Stimulated activated naive CD8-positive, alpha-beta T cell treated with anti-CD3 and anti-CD28 coated beads, Interleukin-15, Interleukin-2, amounts not matched to agents 100 U/mL and 50 U/mL, for 24 hours (primary cell): ENCODE measurements at regions not wholly inside any gene's neighbourhood (a gene's known extent, or its start where the extent isn't known, plus 50 kb on each side); places are given as distances from the start of the nearest gene placed in this dataset.

Experiments used
- ATAC-seq: fragments of 150-1000 bp; cut with Tn5 transposase; one replicate; pipeline ENCODE4 v1.10.0; 2021
- DNase-seq: peaks from one replicate; pipeline ENCODE4 v3.0.0; 2021

GRCh38 chr4:151987606-151988005 lies 226.8 kb upstream of the GATB start:
- DNase-seq, result no peak

GRCh38 chr4:151983854-151984253 lies 223.0 kb upstream of the GATB start:
- no peak for ATAC-seq
- no peak for DNase-seq

More at GRCh38 chr4:151987606-151988005, 226.8 kb upstream of the GATB start:
- ATAC-seq, result no peak

GRCh38 chr4:151979819-151980218 lies 219.0 kb upstream of the GATB start:
- ATAC-seq (no peak), DNase-seq (no peak)

- ATAC-seq (no peak), DNase-seq (no peak)
These were observed 207.8 kb upstream of the GATB start for GRCh38 chr4:151968643-151969042.

- ATAC-seq (no peak), DNase-seq (no peak)
These were observed 206.3 kb upstream of the GATB start for GRCh38 chr4:151967074-151967473.

- ATAC-seq (no peak), DNase-seq (no peak)
These were observed 201.5 kb upstream of the GATB start for GRCh38 chr4:151962138-151962823.

- no peak for ATAC-seq
These were observed 200.6 kb upstream of the GATB start for GRCh38 chr4:151961456-151961855.

GRCh38 chr4:151960449-151961230 lies 199.8 kb upstream of the GATB start:
- no peak for ATAC-seq
- no peak for DNase-seq

More at GRCh38 chr4:151961456-151961855, 200.6 kb upstream of the GATB start:
- DNase-seq, result no peak

- no peak for ATAC-seq
These were observed 196.3 kb upstream of the GATB start for GRCh38 chr4:151957153-151957552.

GRCh38 chr4:151955721-151956380 lies 195.0 kb upstream of the GATB start:
- DNase-seq (no peak), ATAC-seq (peak; percentile 14)

More at GRCh38 chr4:151957153-151957552, 196.3 kb upstream of the GATB start:
- DNase-seq, result no peak

- DNase-seq (no peak), ATAC-seq (no peak)
These were observed 193.1 kb upstream of the GATB start for GRCh38 chr4:151953795-151954372.

GRCh38 chr4:151953312-151953711 lies 192.5 kb upstream of the GATB start:
- no peak for ATAC-seq

GRCh38 chr4:151952711-151953254 lies 192.0 kb upstream of the GATB start:
- DNase-seq (no peak), ATAC-seq (no peak)

More at GRCh38 chr4:151953312-151953711, 192.5 kb upstream of the GATB start:
- DNase-seq, result no peak

- ATAC-seq (no peak), DNase-seq (no peak)
These were observed 191.3 kb upstream of the GATB start for GRCh38 chr4:151952137-151952536.

- no peak for ATAC-seq
- no peak for DNase-seq
These were observed 190.9 kb upstream of the GATB start for GRCh38 chr4:151951671-151952050.

GRCh38 chr4:151950993-151951670 lies 190.3 kb upstream of the GATB start:
- ATAC-seq (no peak), DNase-seq (no peak)

- ATAC-seq, result no peak
- DNase-seq, result no peak
These were observed 187.7 kb upstream of the GATB start for GRCh38 chr4:151948351-151949016.

GRCh38 chr4:151946718-151947117 lies 185.9 kb upstream of the GATB start:
- DNase-seq (no peak), ATAC-seq (no peak)

GRCh38 chr4:151942971-151943370 lies 182.2 kb upstream of the GATB start:
- ATAC-seq, result no peak
- no peak for DNase-seq

GRCh38 chr4:151940926-151941617 lies 180.3 kb upstream of the GATB start:
- ATAC-seq (no peak), DNase-seq (no peak)

GRCh38 chr4:151940291-151940690 lies 179.5 kb upstream of the GATB start:
- ATAC-seq (no peak), DNase-seq (no peak)
